ENCODE measurements at regions not wholly inside any gene's neighbourhood (a gene's known extent, or its start where the extent isn't known, plus 50 kb on each side); places are given as distances from the start of the nearest gene placed in this dataset.
"Not testable (repeated sequence)": the region's sequence is repeated elsewhere in the genome, so short reads cannot be mapped to it uniquely, and the experiment has no call there.

- Histone ChIP-seq H3K4me1 (ENCODE audit: low read depth) (no peaks in the 10 kb centered on the region), H3K4me3 (no peak overlapping the region), H3K27ac (no peak overlapping the region), H3K27me3 (peaks cover 91% of the 10 kb centered on the region), H3K9me3 (ENCODE audit: low read depth) (no peaks in the 10 kb centered on the region), H3K36me3 (no peaks in the 10 kb centered on the region)
- DNase-seq (ENCODE audit: low read depth in 1 of 2, low spot score in 1 of 2): no peak
- TF ChIP-seq, protein P1, sequence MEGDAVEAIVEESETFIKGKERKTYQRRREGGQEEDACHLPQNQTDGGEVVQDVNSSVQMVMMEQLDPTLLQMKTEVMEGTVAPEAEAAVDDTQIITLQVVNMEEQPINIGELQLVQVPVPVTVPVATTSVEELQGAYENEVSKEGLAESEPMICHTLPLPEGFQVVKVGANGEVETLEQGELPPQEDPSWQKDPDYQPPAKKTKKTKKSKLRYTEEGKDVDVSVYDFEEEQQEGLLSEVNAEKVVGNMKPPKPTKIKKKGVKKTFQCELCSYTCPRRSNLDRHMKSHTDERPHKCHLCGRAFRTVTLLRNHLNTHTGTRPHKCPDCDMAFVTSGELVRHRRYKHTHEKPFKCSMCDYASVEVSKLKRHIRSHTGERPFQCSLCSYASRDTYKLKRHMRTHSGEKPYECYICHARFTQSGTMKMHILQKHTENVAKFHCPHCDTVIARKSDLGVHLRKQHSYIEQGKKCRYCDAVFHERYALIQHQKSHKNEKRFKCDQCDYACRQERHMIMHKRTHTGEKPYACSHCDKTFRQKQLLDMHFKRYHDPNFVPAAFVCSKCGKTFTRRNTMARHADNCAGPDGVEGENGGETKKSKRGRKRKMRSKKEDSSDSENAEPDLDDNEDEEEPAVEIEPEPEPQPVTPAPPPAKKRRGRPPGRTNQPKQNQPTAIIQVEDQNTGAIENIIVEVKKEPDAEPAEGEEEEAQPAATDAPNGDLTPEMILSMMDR (IDR thresholded peaks at IDR 0.05; ENCODE audit: low read depth, low read length): no peak
Measured at GRCh38 chr1:20410503-20410902, 75.5 kb downstream of the CAMK2N1 start.

DNA sequence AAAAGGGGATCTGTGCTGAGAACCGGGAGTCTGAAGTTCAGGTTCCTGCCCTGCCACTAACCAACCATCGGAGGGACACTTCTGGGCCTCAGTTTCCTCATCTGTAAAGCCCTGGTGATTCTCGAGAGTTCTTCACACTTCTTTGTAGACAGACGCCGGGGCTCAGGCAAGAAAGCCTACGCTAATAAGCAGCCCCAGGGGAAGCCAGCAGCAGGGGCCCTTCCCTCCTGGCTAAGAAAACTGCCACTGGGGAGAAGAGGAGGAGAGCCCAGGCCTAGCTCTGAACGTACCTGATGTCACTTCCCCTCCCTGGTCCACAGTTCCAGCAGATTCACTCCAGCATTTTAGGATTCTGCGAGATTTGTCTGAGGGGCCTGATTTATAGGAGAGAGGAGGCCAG lies 76.0 kb downstream of the CAMK2N1 start:
- no peaks in the 10 kb centered on the region for H3K9me3 ChIP-seq (ENCODE audit: low read depth)
- no peaks in the 10 kb centered on the region for H3K36me3 ChIP-seq
- TF ChIP-seq, protein P1 (IDR thresholded peaks at IDR 0.05; ENCODE audit: low read depth, low read length): no peak
- H3K4me1 ChIP-seq (ENCODE audit: low read depth): no peaks in the 10 kb centered on the region
- H3K4me3 ChIP-seq: no peak overlapping the region
- H3K27me3 ChIP-seq: peaks cover 91% of the 10 kb centered on the region
- no peak for DNase-seq (ENCODE audit: low read depth in 1 of 2, low spot score in 1 of 2)
- no peak overlapping the region for H3K27ac ChIP-seq

DNA sequence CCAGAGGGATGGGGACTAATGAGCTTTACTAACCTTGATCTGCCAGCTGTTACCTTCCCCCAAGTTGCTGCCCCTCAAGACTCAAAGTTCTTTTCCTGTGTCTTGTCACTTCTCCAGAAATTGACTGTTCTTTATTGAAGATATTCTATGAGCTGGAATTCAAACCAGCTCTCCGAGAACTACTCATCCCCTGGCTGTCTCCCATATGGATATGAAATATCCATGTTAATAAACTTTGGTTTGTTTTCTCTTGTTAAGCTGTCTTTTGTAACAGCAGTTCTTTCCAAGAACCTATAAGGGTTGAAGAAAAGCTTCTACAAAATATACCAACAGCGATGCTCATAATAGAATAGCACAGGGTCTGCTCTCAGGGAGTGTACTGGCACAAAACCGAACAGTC lies 77.0 kb downstream of the CAMK2N1 start:
- Histone ChIP-seq H3K4me3 (no peak overlapping the region), H3K27ac (no peak overlapping the region), H3K9me3 (ENCODE audit: low read depth) (no peaks in the 10 kb centered on the region), H3K36me3 (no peaks in the 10 kb centered on the region), H3K27me3 (peaks cover 91% of the 10 kb centered on the region), H3K4me1 (ENCODE audit: low read depth) (no peaks in the 10 kb centered on the region)
- no peak for DNase-seq (ENCODE audit: low read depth in 1 of 2, low spot score in 1 of 2)
- TF ChIP-seq, protein P1 (IDR thresholded peaks at IDR 0.05; ENCODE audit: low read depth, low read length): no peak

- not testable (repeated sequence) for H3K36me3 ChIP-seq; H3K4me1 ChIP-seq (ENCODE audit: low read depth); H3K4me3 ChIP-seq; DNase-seq (ENCODE audit: low read depth in 1 of 2, low spot score in 1 of 2); H3K9me3 ChIP-seq (ENCODE audit: low read depth); H3K27ac ChIP-seq
- H3K27me3 ChIP-seq: peaks cover 91% of the 10 kb centered on the region
Measured at GRCh38 chr1:20408133-20408650, 77.8 kb downstream of the CAMK2N1 start.

DNA sequence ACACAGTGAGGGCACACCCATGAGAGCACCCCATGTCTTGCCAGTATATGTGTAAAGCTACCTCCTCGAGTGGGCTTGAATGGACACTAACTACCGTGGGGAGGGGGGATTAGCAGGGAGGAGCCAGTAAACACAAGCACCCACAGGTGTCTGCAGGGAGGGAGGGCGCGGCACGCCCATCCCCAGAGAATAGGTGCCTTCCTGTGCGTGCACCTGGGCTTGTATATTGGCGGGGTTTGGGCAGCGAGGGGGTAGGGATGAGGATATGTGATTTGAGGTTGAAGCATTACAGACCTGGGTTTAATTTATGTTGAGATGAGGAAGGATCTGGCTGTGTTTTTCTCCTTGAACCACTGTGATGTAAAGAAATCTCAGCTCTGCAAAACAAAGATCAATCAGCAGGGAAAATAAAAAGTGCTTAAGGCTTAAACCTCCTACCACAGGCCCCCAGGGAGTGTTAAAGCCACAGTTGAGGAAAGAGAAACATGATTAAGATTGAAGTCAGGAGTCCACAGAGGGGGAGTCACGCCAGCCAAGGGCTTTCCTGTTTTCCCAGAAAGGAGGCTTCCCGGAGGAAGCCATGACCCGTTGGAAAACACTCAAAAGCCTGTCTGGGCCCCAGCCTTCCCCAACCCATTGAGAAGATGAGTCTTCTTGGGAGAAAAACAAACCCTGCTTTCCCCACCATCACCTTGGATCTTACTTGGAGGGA lies 80.0 kb downstream of the CAMK2N1 start:
- H3K4me1 ChIP-seq (ENCODE audit: low read depth): no peaks in the 10 kb centered on the region
- peak in 1 of 2 donors; percentile 81 for DNase-seq (ENCODE audit: low read depth in 1 of 2, low spot score in 1 of 2)
- H3K9me3 ChIP-seq (ENCODE audit: low read depth): no peaks in the 10 kb centered on the region
- H3K4me3 ChIP-seq: no peak overlapping the region
- H3K36me3 ChIP-seq: no peaks in the 10 kb centered on the region
- H3K27me3 ChIP-seq: peaks cover 91% of the 10 kb centered on the region
- H3K27ac ChIP-seq: no peak overlapping the region
- TF ChIP-seq, protein P1 (IDR thresholded peaks at IDR 0.05; ENCODE audit: low read depth, low read length): no peak

DNA sequence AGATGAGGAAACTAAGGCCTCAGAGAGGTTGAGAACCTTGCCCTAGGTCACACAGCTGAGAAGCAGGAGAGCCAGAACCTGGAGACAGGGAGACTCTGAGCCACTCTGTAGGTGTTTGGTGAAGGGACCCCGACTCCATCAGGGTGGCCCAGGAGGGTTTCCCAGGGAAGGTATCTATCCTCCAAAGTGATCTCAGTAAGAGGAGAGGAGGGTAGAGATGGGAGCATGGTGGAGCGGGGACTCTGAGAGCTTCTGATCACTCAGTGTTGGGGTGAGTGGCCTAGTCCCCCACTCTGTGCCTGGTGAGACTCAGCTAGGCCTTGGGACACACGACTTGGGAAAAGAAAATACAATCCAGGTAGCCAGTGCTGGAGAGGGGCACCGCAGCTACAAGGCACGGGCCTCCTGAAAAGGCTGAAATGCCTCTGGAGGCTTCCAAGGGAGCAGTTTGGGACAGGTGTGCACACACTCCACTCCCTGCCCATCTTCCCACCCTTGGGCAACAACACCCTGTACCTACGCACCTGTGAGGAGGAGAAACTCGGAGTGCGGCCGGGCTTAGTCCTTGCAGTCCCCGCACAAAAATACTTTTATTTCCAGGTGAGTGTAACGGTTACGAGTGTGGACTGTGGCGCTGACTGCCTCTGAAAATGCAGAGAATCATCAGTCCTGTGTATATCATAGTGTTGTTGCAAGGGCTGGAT lies 80.8 kb downstream of the CAMK2N1 start:
- Histone ChIP-seq H3K4me3 (no peak overlapping the region), H3K9me3 (ENCODE audit: low read depth) (no peaks in the 10 kb centered on the region), H3K27ac (no peak overlapping the region), H3K36me3 (no peaks in the 10 kb centered on the region), H3K4me1 (ENCODE audit: low read depth) (no peaks in the 10 kb centered on the region), H3K27me3 (peaks cover 91% of the 10 kb centered on the region)
- DNase-seq (ENCODE audit: low read depth in 1 of 2, low spot score in 1 of 2): no peak
- TF ChIP-seq, protein P1 (IDR thresholded peaks at IDR 0.05; ENCODE audit: low read depth, low read length): no peak
